HepG2 (cell line): ENCODE measurements at regions not wholly inside any gene's neighbourhood (a gene's known extent, or its start where the extent isn't known, plus 50 kb on each side); places are given as distances from the start of the nearest gene placed in this dataset.

Source experiments
- BCL6 ChIP-seq: IDR thresholded peaks from 2 replicates; pipeline ENCODE4 v1.6.1; 2016; ENCODE audit warnings: missing genetic modification reagents, missing compliant biosample characterization
- ZNF768 ChIP-seq: sonication (generic); formaldehyde crosslinking; IDR thresholded peaks from 2 replicates; pipeline ENCODE4 v1.4.0; 2020; ENCODE audit warnings: missing genetic modification reagents

- TF ChIP-seq ZNF768 (CRISPR knock-in tag) (no peak), BCL6 (CRISPR knock-in tag) (no peak)
Measured at GRCh38 chr5:172565455-172565854, 75.6 kb upstream of the NEURL1B start.
